ENCODE measurements at regions not wholly inside any gene's neighbourhood (a gene's known extent, or its start where the extent isn't known, plus 50 kb on each side); places are given as distances from the start of the nearest gene placed in this dataset.

DNA sequence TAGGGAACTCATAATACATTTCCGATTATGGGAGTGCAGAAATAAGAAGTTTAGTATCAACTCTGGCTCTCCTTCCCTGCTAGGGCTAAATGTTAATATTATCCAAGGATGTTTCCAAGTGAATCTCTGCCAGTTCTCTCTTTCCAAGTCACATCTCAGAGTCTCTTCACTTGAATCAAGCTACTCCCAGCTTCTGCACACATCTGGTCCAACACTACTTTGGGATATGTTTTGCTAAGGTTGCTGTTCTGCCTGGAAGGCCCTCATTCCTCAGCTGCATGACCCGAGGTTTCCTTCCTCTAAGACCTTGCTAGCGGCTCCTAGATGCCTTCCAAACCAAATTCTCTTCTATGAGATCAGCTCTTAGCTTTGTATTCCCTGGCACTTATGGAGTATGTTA is 331.8 kb downstream of the GJA1 start:
- Histone ChIP-seq H3K4me3 (ENCODE audit: low read length, poor library complexity, severe bottlenecking) (no peak overlapping the region), H3K9me2 (replicated peaks; ENCODE audit: low read depth, low read length) (no peaks in the 10 kb centered on the region), H4K20me1 (ENCODE audit: insufficient read depth, low read length, poor library complexity, severe bottlenecking) (no peaks in the 10 kb centered on the region), H3F3A (ENCODE audit: low read depth) (no peaks in the 10 kb centered on the region), H3K27me3 (ENCODE audit: insufficient read depth, low read length, poor library complexity, severe bottlenecking) (no peaks in the 10 kb centered on the region), H3K36me3 (ENCODE audit: insufficient read depth, low read length) (no peaks in the 10 kb centered on the region), H3K4me2 (ENCODE audit: low read depth, low read length, poor library complexity, severe bottlenecking) (no peak overlapping the region), H3K4me1 (ENCODE audit: insufficient read depth, low read length, poor library complexity, severe bottlenecking) (no peaks in the 10 kb centered on the region), H3K9me3 (ENCODE audit: insufficient read depth, low read depth, low read length) (no peaks in the 10 kb centered on the region), H3K9ac (ENCODE audit: low read depth, low read length, poor library complexity, severe bottlenecking) (no peak overlapping the region), H2AFZ (ENCODE audit: low read length) (no peak overlapping the region), H3K79me2 (ENCODE audit: insufficient read depth, low read length) (no peaks in the 10 kb centered on the region)
- TF ChIP-seq EZH2phosphoT487 (IDR thresholded peaks at IDR 0.05; ENCODE audit: borderline replicate concordance) (no peak), CTCF (conservative IDR thresholded peaks at IDR 0.05; ENCODE audit: low read length) (no peak)

DNA sequence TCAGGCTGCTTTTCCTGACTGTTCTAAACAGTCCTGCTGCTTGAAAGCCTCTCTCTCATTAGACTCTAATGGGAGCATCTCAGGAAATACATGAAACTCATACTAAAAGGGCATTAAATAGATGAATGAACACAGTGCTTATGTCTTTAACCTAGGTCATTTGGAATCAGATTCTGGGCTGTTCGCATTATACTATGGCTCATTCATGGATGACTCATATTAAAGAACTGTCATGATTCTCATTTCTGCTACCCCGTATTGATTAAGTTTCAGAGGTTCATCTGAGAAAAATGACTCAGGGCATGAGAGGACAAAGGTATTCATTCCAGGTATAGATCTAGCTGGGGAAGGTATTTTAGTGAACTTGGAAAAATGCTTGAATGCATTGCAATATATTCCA is 335.5 kb downstream of the GJA1 start:
- H2AFZ ChIP-seq (ENCODE audit: low read length): no peak overlapping the region

GRCh38 chr6:121771937-121772720 is 336.7 kb downstream of the GJA1 start:
- H3K9me3 ChIP-seq (ENCODE audit: insufficient read depth, low read depth, low read length): no peaks in the 10 kb centered on the region
- no peaks in the 10 kb centered on the region for H3K36me3 ChIP-seq (ENCODE audit: insufficient read depth, low read length)
- H3K4me1 ChIP-seq (ENCODE audit: insufficient read depth, low read length, poor library complexity, severe bottlenecking): no peaks in the 10 kb centered on the region
- H3F3A ChIP-seq (ENCODE audit: low read depth): no peaks in the 10 kb centered on the region
- no peaks in the 10 kb centered on the region for H4K20me1 ChIP-seq (ENCODE audit: insufficient read depth, low read length, poor library complexity, severe bottlenecking)
- TF ChIP-seq CTCF (conservative IDR thresholded peaks at IDR 0.05; ENCODE audit: low read length) (no peak), EZH2phosphoT487 (IDR thresholded peaks at IDR 0.05; ENCODE audit: borderline replicate concordance) (no peak)
- no peak overlapping the region for H3K4me2 ChIP-seq (ENCODE audit: low read depth, low read length, poor library complexity, severe bottlenecking)
- no peaks in the 10 kb centered on the region for H3K9me2 ChIP-seq (replicated peaks; ENCODE audit: low read depth, low read length)
- H3K27me3 ChIP-seq (ENCODE audit: insufficient read depth, low read length, poor library complexity, severe bottlenecking): no peaks in the 10 kb centered on the region
- H3K79me2 ChIP-seq (ENCODE audit: insufficient read depth, low read length): no peaks in the 10 kb centered on the region
- no peak overlapping the region for H2AFZ ChIP-seq (ENCODE audit: low read length)
- H3K4me3 ChIP-seq (ENCODE audit: low read length, poor library complexity, severe bottlenecking): no peak overlapping the region
- no peak overlapping the region for H3K9ac ChIP-seq (ENCODE audit: low read depth, low read length, poor library complexity, severe bottlenecking)

More for the DNA sequence above, 335.5 kb downstream of the GJA1 start:
- Histone ChIP-seq H3K9me2 (replicated peaks; ENCODE audit: low read depth, low read length) (no peaks in the 10 kb centered on the region), H3K79me2 (ENCODE audit: insufficient read depth, low read length) (no peaks in the 10 kb centered on the region), H4K20me1 (ENCODE audit: insufficient read depth, low read length, poor library complexity, severe bottlenecking) (no peaks in the 10 kb centered on the region), H3K9ac (ENCODE audit: low read depth, low read length, poor library complexity, severe bottlenecking) (no peak overlapping the region), H3F3A (ENCODE audit: low read depth) (no peaks in the 10 kb centered on the region), H3K36me3 (ENCODE audit: insufficient read depth, low read length) (no peaks in the 10 kb centered on the region), H3K27me3 (ENCODE audit: insufficient read depth, low read length, poor library complexity, severe bottlenecking) (no peaks in the 10 kb centered on the region), H3K4me1 (ENCODE audit: insufficient read depth, low read length, poor library complexity, severe bottlenecking) (no peaks in the 10 kb centered on the region), H3K4me3 (ENCODE audit: low read length, poor library complexity, severe bottlenecking) (no peak overlapping the region), H3K4me2 (ENCODE audit: low read depth, low read length, poor library complexity, severe bottlenecking) (no peak overlapping the region), H3K9me3 (ENCODE audit: insufficient read depth, low read depth, low read length) (no peaks in the 10 kb centered on the region)
- TF ChIP-seq EZH2phosphoT487 (IDR thresholded peaks at IDR 0.05; ENCODE audit: borderline replicate concordance): no peak
- TF ChIP-seq CTCF (conservative IDR thresholded peaks at IDR 0.05; ENCODE audit: low read length): no peak

All from Loucy (cell line).